WTC11 (cell line): ENCODE measurements at regions not wholly inside any gene's neighbourhood (a gene's known extent, or its start where the extent isn't known, plus 50 kb on each side); places are given as distances from the start of the nearest gene placed in this dataset.

Experiments
- ATAC-seq: fragments of 200-7000 bp; cut with Tn5 transposase; 2 replicates; pipeline ENCODE4 v1.10.0; 2021; ENCODE audit warnings: mild to moderate bottlenecking, moderate library complexity
- CTCF ChIA-PET: fragments of 300-600 bp; sonication (Branson Sonifier 250); formaldehyde crosslinking; loops from one replicate; lab custom pipeline; 2021; ENCODE audit warnings: antibody characterized with exemption; lab: Charles Lee
- POLR2A ChIA-PET: fragments of 350-600 bp; sonication (Branson Sonifier 250); formaldehyde crosslinking; loops from one replicate; lab custom pipeline; 2021; ENCODE audit warnings: antibody characterized with exemption; lab: Charles Lee
- DNase-seq: peaks from one replicate; pipeline ENCODE4 v3.0.0; 2021; ENCODE audit warnings: low spot score
- H3K27ac Mint-ChIP-seq: 2 replicates; pipeline ENCODE4 v1.8.0; 2021; ENCODE audit warnings: mixed read lengths
- H3K27me3 Mint-ChIP-seq: 2 replicates; pipeline ENCODE4 v1.8.0; 2021; ENCODE audit warnings: low read depth, mild to moderate bottlenecking, moderate library complexity, mixed read lengths
- H3K36me3 Mint-ChIP-seq: 2 replicates; pipeline ENCODE4 v1.8.0; 2021; ENCODE audit warnings: mixed read lengths
- H3K4me1 Mint-ChIP-seq: 2 replicates; pipeline ENCODE4 v1.8.0; 2022; ENCODE audit warnings: mixed read lengths
- H3K4me3 Mint-ChIP-seq: 2 replicates; pipeline ENCODE4 v1.8.0; 2021; ENCODE audit warnings: mild to moderate bottlenecking, moderate library complexity, mixed read lengths
- H3K9me3 Mint-ChIP-seq: 2 replicates; pipeline ENCODE4 v1.8.0; 2021; ENCODE audit warnings: mixed read lengths
- CDX4 ChIP-seq: fragments of 250-450 bp; sonication (Bioruptor Pico); IDR thresholded peaks from 2 replicates; pipeline ENCODE4 v1.9.0; 2021; ENCODE audit warnings: moderate library complexity, mild to moderate bottlenecking, inconsistent platforms, borderline replicate concordance
- CREM ChIP-seq: sonication (generic); formaldehyde crosslinking; IDR thresholded peaks from 2 replicates; pipeline ENCODE4 v1.8.1; 2022; ENCODE audit warnings: mild to moderate bottlenecking, missing genetic modification reagents, moderate library complexity
- ETV6 ChIP-seq: sonication (generic); formaldehyde crosslinking; IDR thresholded peaks from 2 replicates; pipeline ENCODE4 v1.8.1; 2022; ENCODE audit warnings: mild to moderate bottlenecking, missing genetic modification reagents
- GTF2I ChIP-seq: fragments of 250-450 bp; sonication (Bioruptor Pico); conservative IDR thresholded peaks from 2 replicates; pipeline ENCODE4 v1.4.0; 2021; ENCODE audit warnings: mild to moderate bottlenecking
- HMGXB4 ChIP-seq: sonication (generic); formaldehyde crosslinking; IDR thresholded peaks from 2 replicates; pipeline ENCODE4 v1.8.1; 2023; ENCODE audit warnings: mild to moderate bottlenecking, moderate library complexity, missing genetic modification reagents
- IRF1 ChIP-seq: sonication (generic); formaldehyde crosslinking; IDR thresholded peaks from 2 replicates; pipeline ENCODE4 v1.8.0; 2023; ENCODE audit warnings: missing genetic modification reagents
- JAZF1 ChIP-seq: fragments of 250-450 bp; sonication (Bioruptor Pico); IDR thresholded peaks from 2 replicates; pipeline ENCODE4 v1.9.0; 2021; ENCODE audit warnings: moderate library complexity, mild to moderate bottlenecking, inconsistent platforms
- MLX ChIP-seq: sonication (generic); formaldehyde crosslinking; IDR thresholded peaks from 2 replicates; pipeline ENCODE4 v1.8.1; 2023; ENCODE audit warnings: mild to moderate bottlenecking, missing genetic modification reagents, moderate library complexity
- NFE2L1 ChIP-seq: sonication (generic); formaldehyde crosslinking; IDR thresholded peaks from 2 replicates; pipeline ENCODE4 v1.8.1; 2023; ENCODE audit warnings: missing genetic modification reagents
- NR2C2 ChIP-seq: sonication (generic); formaldehyde crosslinking; IDR thresholded peaks from 2 replicates; pipeline ENCODE4 v1.8.0; 2022; ENCODE audit warnings: mild to moderate bottlenecking, missing genetic modification reagents
- NR3C1 ChIP-seq: sonication (generic); formaldehyde crosslinking; conservative IDR thresholded peaks from 2 replicates; pipeline ENCODE4 v1.8.1; 2023; ENCODE audit warnings: low read depth, mild to moderate bottlenecking, missing genetic modification reagents
- OVOL2 ChIP-seq: fragments of 250-450 bp; sonication (Bioruptor Pico); IDR thresholded peaks from 2 replicates; pipeline ENCODE4 v1.9.0; 2021; ENCODE audit warnings: mild to moderate bottlenecking, borderline replicate concordance
- PRDM15 ChIP-seq: sonication (generic); formaldehyde crosslinking; IDR thresholded peaks from 2 replicates; pipeline ENCODE4 v1.8.0; 2022; ENCODE audit warnings: missing genetic modification reagents
- STAT6 ChIP-seq: sonication (generic); formaldehyde crosslinking; conservative IDR thresholded peaks from 2 replicates; pipeline ENCODE4 v1.8.1; 2023; ENCODE audit warnings: mild to moderate bottlenecking, low read depth, missing genetic modification reagents, moderate library complexity
- TEAD1 ChIP-seq: sonication (generic); formaldehyde crosslinking; IDR thresholded peaks from 2 replicates; pipeline ENCODE4 v1.8.0; 2022; ENCODE audit warnings: mild to moderate bottlenecking, missing genetic modification reagents
- TEAD4 ChIP-seq: sonication (generic); formaldehyde crosslinking; IDR thresholded peaks from 2 replicates; pipeline ENCODE4 v1.8.0; 2022; ENCODE audit warnings: mild to moderate bottlenecking, missing genetic modification reagents
- ZNF232 ChIP-seq: sonication (generic); formaldehyde crosslinking; IDR thresholded peaks from 2 replicates; pipeline ENCODE4 v1.8.0; 2022; ENCODE audit warnings: mild to moderate bottlenecking, missing genetic modification reagents
- ZNF671 ChIP-seq: fragments of 250-450 bp; sonication (Bioruptor Pico); IDR thresholded peaks from 2 replicates; pipeline ENCODE4 v1.8.0; 2021; ENCODE audit warnings: mild to moderate bottlenecking
- ZSCAN18 ChIP-seq: fragments of 250-450 bp; sonication (Bioruptor Pico); IDR thresholded peaks from 2 replicates; pipeline ENCODE4 v2.1.2; 2022; ENCODE audit warnings: mild to moderate bottlenecking, moderate library complexity

GRCh38 chr4:135934026-135934425 lies 1598.3 kb downstream of the PCDH18 start (continued):
- TF ChIP-seq CREM (no peak), JAZF1 (CRISPR knock-in tag) (no peak), TEAD1 (CRISPR knock-in tag) (no peak), PRDM15 (CRISPR knock-in tag) (no peak), GTF2I (CRISPR knock-in tag) (no peak)

GRCh38 chr4:135927651-135928050 lies 1604.6 kb downstream of the PCDH18 start:
- Mint-ChIP-seq H3K27me3 (no peaks in the 10 kb centered on the region), H3K9me3 (peaks cover 7% of the 10 kb centered on the region), H3K4me3 (no peak overlapping the region), H3K36me3 (no peaks in the 10 kb centered on the region), H3K4me1 (no peaks in the 10 kb centered on the region), H3K27ac (no peak overlapping the region)
- TF ChIP-seq NR2C2 (CRISPR knock-in tag) = no peak
- no peak for TF ChIP-seq PRDM15 (CRISPR knock-in tag)
- no peak for TF ChIP-seq ZNF232 (CRISPR knock-in tag)
- TF ChIP-seq STAT6 (CRISPR knock-in tag) = no peak
- TF ChIP-seq ETV6 = no peak
- no peak for TF ChIP-seq TEAD4
- DNase-seq (no peak), ATAC-seq (no peak)
- ChIA-PET POLR2A (no interaction called here), CTCF (no interaction called here)

- H3K27me3 Mint-ChIP-seq = no peaks in the 10 kb centered on the region
- ATAC-seq (no peak), DNase-seq (no peak)
- H3K4me1 Mint-ChIP-seq = no peaks in the 10 kb centered on the region
- no peak overlapping the region for H3K4me3 Mint-ChIP-seq
- ChIA-PET CTCF (no interaction called here), POLR2A (no interaction called here)
- no peaks in the 10 kb centered on the region for H3K36me3 Mint-ChIP-seq
- H3K9me3 Mint-ChIP-seq = no peaks in the 10 kb centered on the region
- H3K27ac Mint-ChIP-seq = no peak overlapping the region
- TF ChIP-seq MLX (CRISPR knock-in tag) (no peak), ZNF671 (CRISPR knock-in tag) (no peak), CDX4 (CRISPR knock-in tag) (no peak), ZSCAN18 (no peak), IRF1 (CRISPR knock-in tag) (no peak), ZNF232 (CRISPR knock-in tag) (no peak), NR3C1 (CRISPR knock-in tag) (no peak), OVOL2 (no peak), HMGXB4 (CRISPR knock-in tag) (no peak), NFE2L1 (no peak)
These were observed 1611.2 kb downstream of the PCDH18 start for GRCh38 chr4:135921081-135921480.
